Stomach (tissue), 8 donors: ENCODE measurements at regions not wholly inside any gene's neighbourhood (a gene's known extent, or its start where the extent isn't known, plus 50 kb on each side); places are given as distances from the start of the nearest gene placed in this dataset.

ENCODE experiments used
- DNase-seq, 2 donors: peaks; one replicate each; pipeline versions ENCODE4 v3.0.0 to v3.0.0-alpha.2; 2013 to 2019
- H3K27ac ChIP-seq, 5 donors: fragments of 200-600 bp in 4 of 5; sonication (generic) in 4 of 5; one replicate each; pipeline ENCODE4 v1.5.1; 2013 to 2019; ENCODE audit warnings: mild to moderate bottlenecking in 1 of 5, moderate library complexity in 1 of 5
- H3K27me3 ChIP-seq, 3 donors: fragments of 200-600 bp; sonication (generic); one replicate each; pipeline ENCODE4 v1.5.1; 2017 to 2019; ENCODE audit warnings: mixed run types in 1 of 3
- H3K36me3 ChIP-seq, 4 donors: fragments of 200-600 bp; sonication (generic); 1 replicate in 3 of 4; 2 replicates in 1 of 4; pipeline ENCODE4 v1.5.1; 2016 to 2019
- H3K4me1 ChIP-seq, 4 donors: fragments of 200-600 bp; sonication (generic); one replicate each; pipeline ENCODE4 v1.5.1; 2016 to 2019
- H3K4me3 ChIP-seq, 4 donors: fragments of 200-600 bp; sonication (generic) in 3 of 4; one replicate each; pipeline ENCODE4 v1.5.1; 2016 to 2019; ENCODE audit warnings: mild to moderate bottlenecking in 1 of 4
- H3K9me3 ChIP-seq, 4 donors: fragments of 200-600 bp; sonication (generic); one replicate each; pipeline ENCODE4 v1.5.1; 2016 to 2019
- CTCF ChIP-seq, 7 experiments: fragments of 450-650 bp in 4 of 7; fragments of 200-600 bp in 3 of 7; sonication (generic) in 3 of 7; IDR thresholded peaks; one replicate each; pipeline ENCODE4 v1.5.1; 2016 to 2019; ENCODE audit warnings: antibody characterized with exemption in 7 of 7, control low read depth in 2 of 7, mild to moderate bottlenecking in 1 of 7
- EP300 ChIP-seq: sonication (generic); formaldehyde crosslinking; IDR thresholded peaks from one replicate; pipeline ENCODE4 v1.6.1; 2017; ENCODE audit warnings: antibody characterized with exemption
- POLR2A ChIP-seq, 4 donors: fragments of 450-650 bp; IDR thresholded peaks; one replicate each; pipeline ENCODE4 v1.6.1; 2016; ENCODE audit warnings: antibody characterized with exemption in 4 of 4, control low read depth in 2 of 4, mild to moderate bottlenecking in 1 of 4, moderate library complexity in 1 of 4
- POLR2AphosphoS5 ChIP-seq, 3 donors: sonication (generic); formaldehyde crosslinking; IDR thresholded peaks; one replicate each; pipeline ENCODE4 v1.6.1; 2016; ENCODE audit warnings: antibody characterized with exemption in 3 of 3
- WGBS, 5 donors: extraction: QIAGEN DNeasy Blood & Tissue Kit in 3 of 5; methylation state at CpG; one replicate each; pipeline versions ENCODE4 v1.1.5 to v1.1.7; 2013 to 2018; 5-methylcytosine and 5-hydroxymethylcytosine counted together
- intact Hi-C: fragments of 100-400 bp; cut with DNase I; formaldehyde crosslinking; loops from one replicate; pipeline ENCODE4 v1.15.1; 2023; ENCODE audit warnings: low total_unique reads
- donor health status: healthy with polysubstance abuse.
- donor health status: Bipolar disorder and iron deficiency.
- donor health status: healthy.

- intact Hi-C loops = loop anchor here (5.0 kb wide), 1 partner anchor 248 kb away; no protein-coding TSS in a partner anchor
- whole genome bisulfite sequencing, 5 donors = 81 to 91% (median 87%) methylated on average over 6 of the region's 6 CpGs
- Histone ChIP-seq H3K27me3 (no peaks in the 10 kb centered on the region), H3K9me3 (no peaks in the 10 kb centered on the region), H3K36me3 (no peaks in the 10 kb centered on the region), H3K27ac (no peak overlapping the region), H3K4me1 (no peaks in the 10 kb centered on the region), H3K4me3 (no peak overlapping the region)
- DNase-seq = no peak
- no peak for TF ChIP-seq POLR2AphosphoS5 (IDR thresholded peaks at IDR 0.05)
- peak in 3 of 7 experiments; percentile 11 to 26 (median 20) for TF ChIP-seq CTCF (IDR thresholded peaks at IDR 0.05)
Observed at GRCh38 chr5:96595300-96596090, 66.7 kb upstream of the CAST start.

- H3K4me3 ChIP-seq = no peak overlapping the region
- H3K27me3 ChIP-seq = no peaks in the 10 kb centered on the region
- DNase-seq = no peak
- intact Hi-C loops = loop anchor here (5.0 kb wide), 1 partner anchor 250 kb away; no protein-coding TSS in a partner anchor
- peaks cover 0 to 7% (median 0%) of the 10 kb centered on the region in 4 donors for H3K4me1 ChIP-seq
- no peak for TF ChIP-seq EP300
- no peak for TF ChIP-seq CTCF (IDR thresholded peaks at IDR 0.05)
- no peak for TF ChIP-seq POLR2AphosphoS5 (IDR thresholded peaks at IDR 0.05)
- no peak for TF ChIP-seq POLR2A (IDR thresholded peaks at IDR 0.05)
- no peaks in the 10 kb centered on the region for H3K9me3 ChIP-seq
- 58 to 77% (median 67%) methylated on average over 4 of the region's 4 CpGs for WGBS, 5 donors
- no peak overlapping the region for H3K27ac ChIP-seq
- no peaks in the 10 kb centered on the region for H3K36me3 ChIP-seq
Observed at GRCh38 chr5:96597438-96598020, 64.6 kb upstream of the CAST start.

GRCh38 chr5:96601200-96601599 lies 61.0 kb upstream of the CAST start:
- no peaks in the 10 kb centered on the region for H3K27me3 ChIP-seq
- no peak overlapping the region for H3K4me3 ChIP-seq
- DNase-seq = peak in 1 of 2 donors; percentile 12
- 39 to 54% (median 42%) methylated on average over 5 of the region's 5 CpGs for WGBS, 5 donors
- TF ChIP-seq POLR2A (IDR thresholded peaks at IDR 0.05) = no peak
- no peak for TF ChIP-seq POLR2AphosphoS5 (IDR thresholded peaks at IDR 0.05)
- TF ChIP-seq CTCF (IDR thresholded peaks at IDR 0.05) = no peak
- TF ChIP-seq EP300 = no peak
- no peaks in the 10 kb centered on the region for H3K36me3 ChIP-seq
- H3K27ac ChIP-seq = no peak overlapping the region
- H3K4me1 ChIP-seq = peaks cover 0 to 7% (median 0%) of the 10 kb centered on the region in 4 donors
- H3K9me3 ChIP-seq = no peaks in the 10 kb centered on the region
- intact Hi-C loops = no loop called here

- Histone ChIP-seq H3K4me3 (no peak overlapping the region), H3K27ac (no peak overlapping the region), H3K9me3 (no peaks in the 10 kb centered on the region), H3K4me1 (peaks cover 0 to 7% (median 0%) of the 10 kb centered on the region in 4 donors), H3K36me3 (no peaks in the 10 kb centered on the region), H3K27me3 (no peaks in the 10 kb centered on the region)
- TF ChIP-seq CTCF (IDR thresholded peaks at IDR 0.05) = peak in 5 of 7 experiments; percentile 74 to 83 (median 81)
- no peak for TF ChIP-seq EP300
- no peak for TF ChIP-seq POLR2A (IDR thresholded peaks at IDR 0.05)
- TF ChIP-seq POLR2AphosphoS5 (IDR thresholded peaks at IDR 0.05) = peak in 1 of 3 donors; percentile 20
- peak; percentile 34 to 86 for DNase-seq
- intact Hi-C loops = no loop called here
- WGBS, 5 donors = 14 to 21% (median 20%) methylated on average over 4 of the region's 4 CpGs
Observed at GRCh38 chr5:96601715-96602244, 60.4 kb upstream of the CAST start.
